Suppressor macrophage (primary cell): ENCODE measurements at regions not wholly inside any gene's neighbourhood (a gene's known extent, or its start where the extent isn't known, plus 50 kb on each side); places are given as distances from the start of the nearest gene placed in this dataset.
A peak's percentile ranks its signal among the peaks of the same experiment; 100 is the strongest.
"Not testable (repeated sequence)": the region's sequence is repeated elsewhere in the genome, so short reads cannot be mapped to it uniquely, and the experiment has no call there.

Experiments used
- DNase-seq, 4 experiments: peaks; one replicate each; pipeline ENCODE4 v3.0.0-alpha.2; 2020 to 2022

GRCh38 chrX:77167993-77168392 is 279.2 kb upstream of the FGF16 start:
- DNase-seq, result peak in 2 of 4 experiments; percentile 4 to 9

- no peak for DNase-seq
Observed at GRCh38 chrX:77174680-77175519, 272.3 kb upstream of the FGF16 start.

GRCh38 chrX:77200663-77201062 is 246.5 kb upstream of the FGF16 start:
- DNase-seq, result no peak

DNA sequence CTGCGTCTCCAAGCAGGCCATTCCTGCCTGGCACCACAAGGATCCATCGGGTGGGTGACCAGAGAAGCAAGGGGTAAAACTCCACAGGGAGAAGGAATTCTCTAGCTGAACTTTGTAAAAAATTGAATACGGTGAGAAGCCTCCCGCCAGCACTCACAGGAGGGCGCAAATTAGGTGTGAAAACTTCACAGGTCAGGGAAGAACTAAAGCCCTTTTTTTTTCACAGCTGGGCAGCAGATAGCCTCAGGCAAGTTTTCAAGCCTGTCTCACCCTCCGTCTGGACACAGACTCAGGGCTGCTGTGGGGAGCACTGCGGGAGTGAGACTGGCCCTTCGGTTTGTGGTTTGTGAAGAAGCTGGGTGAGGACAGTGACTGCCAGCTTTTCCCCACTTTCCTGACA is 224.1 kb upstream of the FGF16 start:
- DNase-seq, result no peak

DNA sequence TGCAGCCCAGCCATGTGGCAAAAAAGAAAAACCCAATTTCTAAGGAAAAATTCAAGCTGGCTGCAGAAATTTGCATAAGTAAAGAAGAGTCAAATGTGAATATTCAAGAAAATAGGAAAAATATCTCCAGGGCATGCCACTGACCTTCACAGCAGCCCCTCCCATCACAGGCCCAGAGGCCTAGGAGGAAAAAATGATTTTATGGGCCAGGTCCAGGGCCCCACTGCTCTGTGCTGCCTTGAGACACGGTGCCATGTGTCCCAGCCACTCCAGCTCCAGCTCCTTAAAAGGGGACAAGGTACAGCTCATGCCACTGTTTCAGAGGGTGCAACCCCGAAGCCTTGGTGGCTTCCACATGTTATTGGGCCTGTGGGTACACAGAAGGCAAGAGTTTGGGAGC is 182.7 kb upstream of the FGF16 start:
- DNase-seq, result no peak

GRCh38 chrX:77275392-77275791 is 171.8 kb upstream of the FGF16 start:
- DNase-seq, result no peak

GRCh38 chrX:77276742-77277141 is 170.4 kb upstream of the FGF16 start:
- no peak for DNase-seq

- DNase-seq, result no peak
Observed at GRCh38 chrX:77277911-77278310, 169.3 kb upstream of the FGF16 start.

DNA sequence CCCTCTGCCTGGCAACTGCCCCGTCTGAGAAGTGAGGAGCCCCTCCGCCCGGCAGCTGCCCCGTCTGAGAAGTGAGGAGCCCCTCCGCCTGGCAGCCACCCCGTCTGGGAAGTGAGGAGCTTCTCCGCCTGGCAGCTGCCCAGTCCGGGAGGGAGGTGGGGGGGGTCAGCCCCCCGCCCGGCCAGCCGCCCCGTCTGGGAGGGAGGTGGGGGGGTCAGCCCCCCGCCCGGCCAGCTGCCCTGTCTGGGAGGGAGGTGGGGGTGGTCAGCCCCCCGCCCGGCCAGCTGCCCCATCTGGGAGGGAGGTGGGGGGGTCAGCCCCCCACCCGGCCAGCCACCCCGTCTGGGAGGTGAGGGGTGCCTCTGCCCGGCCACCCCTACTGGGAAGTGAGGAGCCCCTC is 167.8 kb upstream of the FGF16 start:
- DNase-seq, result not testable (repeated sequence)

GRCh38 chrX:77293331-77293995 is 153.7 kb upstream of the FGF16 start:
- DNase-seq, result no peak

GRCh38 chrX:77298296-77298695 is 148.9 kb upstream of the FGF16 start:
- no peak for DNase-seq

- DNase-seq, result no peak
Observed at GRCh38 chrX:77298790-77299189, 148.4 kb upstream of the FGF16 start.

- DNase-seq, result no peak
Observed at GRCh38 chrX:77299549-77299948, 147.6 kb upstream of the FGF16 start.

- DNase-seq, result no peak
Observed at GRCh38 chrX:77342004-77342403, 105.2 kb upstream of the FGF16 start.

- DNase-seq, result no peak
Observed at GRCh38 chrX:77346859-77347258, 100.3 kb upstream of the FGF16 start.

- DNase-seq, result no peak
Observed at GRCh38 chrX:77347572-77347971, 99.6 kb upstream of the FGF16 start.

GRCh38 chrX:77389891-77390290 is 57.3 kb upstream of the FGF16 start:
- DNase-seq, result no peak

DNA sequence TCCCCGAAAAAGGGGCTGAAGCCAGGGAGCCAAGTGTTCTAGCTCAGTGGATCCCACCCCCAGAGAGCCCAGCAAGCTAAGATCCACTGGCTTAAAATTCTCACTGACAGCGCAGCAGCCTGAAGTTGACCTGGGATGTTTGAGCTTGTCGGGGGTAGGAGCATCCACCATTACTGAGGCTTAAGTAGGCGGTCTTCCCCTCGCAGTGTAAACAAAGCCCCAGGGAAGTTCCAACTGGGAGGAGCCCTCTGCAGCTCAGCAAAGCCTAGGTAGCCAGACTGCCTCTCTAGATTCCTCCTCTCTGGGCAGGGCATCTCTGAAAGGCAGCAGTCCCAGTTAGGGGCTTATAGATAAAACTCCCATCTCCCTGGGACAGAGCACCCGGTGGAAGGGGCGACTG is 56.8 kb upstream of the FGF16 start:
- DNase-seq, result not testable (repeated sequence)

GRCh38 chrX:77396781-77397180 is 50.4 kb upstream of the FGF16 start:
- no peak for DNase-seq
